ENCODE measurements at regions not wholly inside any gene's neighbourhood (a gene's known extent, or its start where the extent isn't known, plus 50 kb on each side); places are given as distances from the start of the nearest gene placed in this dataset.

DNA sequence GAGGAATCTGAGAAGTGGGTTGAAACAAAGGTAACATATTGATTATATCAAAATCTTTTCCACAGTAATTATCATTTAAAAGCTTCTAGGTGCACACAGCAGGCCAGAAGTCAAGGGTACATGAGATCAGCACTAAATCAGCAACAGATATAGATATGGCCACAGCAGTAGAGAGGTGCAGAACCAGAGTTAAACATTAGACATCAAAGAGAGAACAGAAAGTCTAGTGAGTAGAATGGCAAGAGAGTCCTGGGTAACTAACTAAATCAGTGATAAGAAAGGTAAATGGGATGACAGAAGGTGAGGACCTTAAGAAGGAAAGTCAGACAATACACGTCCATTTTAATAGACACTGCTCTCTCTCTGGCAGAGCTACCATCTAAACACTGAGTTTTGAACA is 119.5 kb upstream of the GRIA4 start:
- TF ChIP-seq TCF7L2 (IDR thresholded peaks at IDR 0.05; ENCODE audit: borderline replicate concordance, low read depth, low read length) = no peak
- TF ChIP-seq, protein P1, sequence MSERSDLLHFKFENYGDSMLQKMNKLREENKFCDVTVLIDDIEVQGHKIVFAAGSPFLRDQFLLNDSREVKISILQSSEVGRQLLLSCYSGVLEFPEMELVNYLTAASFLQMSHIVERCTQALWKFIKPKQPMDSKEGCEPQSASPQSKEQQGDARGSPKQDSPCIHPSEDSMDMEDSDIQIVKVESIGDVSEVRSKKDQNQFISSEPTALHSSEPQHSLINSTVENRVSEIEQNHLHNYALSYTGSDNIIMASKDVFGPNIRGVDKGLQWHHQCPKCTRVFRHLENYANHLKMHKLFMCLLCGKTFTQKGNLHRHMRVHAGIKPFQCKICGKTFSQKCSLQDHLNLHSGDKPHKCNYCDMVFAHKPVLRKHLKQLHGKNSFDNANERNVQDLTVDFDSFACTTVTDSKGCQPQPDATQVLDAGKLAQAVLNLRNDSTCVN (tag by site-specific recombination; optimal IDR thresholded peaks at IDR 0.05) = no peak
- TF ChIP-seq, protein P2, sequence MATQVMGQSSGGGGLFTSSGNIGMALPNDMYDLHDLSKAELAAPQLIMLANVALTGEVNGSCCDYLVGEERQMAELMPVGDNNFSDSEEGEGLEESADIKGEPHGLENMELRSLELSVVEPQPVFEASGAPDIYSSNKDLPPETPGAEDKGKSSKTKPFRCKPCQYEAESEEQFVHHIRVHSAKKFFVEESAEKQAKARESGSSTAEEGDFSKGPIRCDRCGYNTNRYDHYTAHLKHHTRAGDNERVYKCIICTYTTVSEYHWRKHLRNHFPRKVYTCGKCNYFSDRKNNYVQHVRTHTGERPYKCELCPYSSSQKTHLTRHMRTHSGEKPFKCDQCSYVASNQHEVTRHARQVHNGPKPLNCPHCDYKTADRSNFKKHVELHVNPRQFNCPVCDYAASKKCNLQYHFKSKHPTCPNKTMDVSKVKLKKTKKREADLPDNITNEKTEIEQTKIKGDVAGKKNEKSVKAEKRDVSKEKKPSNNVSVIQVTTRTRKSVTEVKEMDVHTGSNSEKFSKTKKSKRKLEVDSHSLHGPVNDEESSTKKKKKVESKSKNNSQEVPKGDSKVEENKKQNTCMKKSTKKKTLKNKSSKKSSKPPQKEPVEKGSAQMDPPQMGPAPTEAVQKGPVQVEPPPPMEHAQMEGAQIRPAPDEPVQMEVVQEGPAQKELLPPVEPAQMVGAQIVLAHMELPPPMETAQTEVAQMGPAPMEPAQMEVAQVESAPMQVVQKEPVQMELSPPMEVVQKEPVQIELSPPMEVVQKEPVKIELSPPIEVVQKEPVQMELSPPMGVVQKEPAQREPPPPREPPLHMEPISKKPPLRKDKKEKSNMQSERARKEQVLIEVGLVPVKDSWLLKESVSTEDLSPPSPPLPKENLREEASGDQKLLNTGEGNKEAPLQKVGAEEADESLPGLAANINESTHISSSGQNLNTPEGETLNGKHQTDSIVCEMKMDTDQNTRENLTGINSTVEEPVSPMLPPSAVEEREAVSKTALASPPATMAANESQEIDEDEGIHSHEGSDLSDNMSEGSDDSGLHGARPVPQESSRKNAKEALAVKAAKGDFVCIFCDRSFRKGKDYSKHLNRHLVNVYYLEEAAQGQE (tag by site-specific recombination; IDR thresholded peaks at IDR 0.05) = no peak
- TF ChIP-seq, protein P3, sequence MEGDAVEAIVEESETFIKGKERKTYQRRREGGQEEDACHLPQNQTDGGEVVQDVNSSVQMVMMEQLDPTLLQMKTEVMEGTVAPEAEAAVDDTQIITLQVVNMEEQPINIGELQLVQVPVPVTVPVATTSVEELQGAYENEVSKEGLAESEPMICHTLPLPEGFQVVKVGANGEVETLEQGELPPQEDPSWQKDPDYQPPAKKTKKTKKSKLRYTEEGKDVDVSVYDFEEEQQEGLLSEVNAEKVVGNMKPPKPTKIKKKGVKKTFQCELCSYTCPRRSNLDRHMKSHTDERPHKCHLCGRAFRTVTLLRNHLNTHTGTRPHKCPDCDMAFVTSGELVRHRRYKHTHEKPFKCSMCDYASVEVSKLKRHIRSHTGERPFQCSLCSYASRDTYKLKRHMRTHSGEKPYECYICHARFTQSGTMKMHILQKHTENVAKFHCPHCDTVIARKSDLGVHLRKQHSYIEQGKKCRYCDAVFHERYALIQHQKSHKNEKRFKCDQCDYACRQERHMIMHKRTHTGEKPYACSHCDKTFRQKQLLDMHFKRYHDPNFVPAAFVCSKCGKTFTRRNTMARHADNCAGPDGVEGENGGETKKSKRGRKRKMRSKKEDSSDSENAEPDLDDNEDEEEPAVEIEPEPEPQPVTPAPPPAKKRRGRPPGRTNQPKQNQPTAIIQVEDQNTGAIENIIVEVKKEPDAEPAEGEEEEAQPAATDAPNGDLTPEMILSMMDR (tag by site-specific recombination; IDR thresholded peaks at IDR 0.05) = no peak
